ENCODE measurements at regions not wholly inside any gene's neighbourhood (a gene's known extent, or its start where the extent isn't known, plus 50 kb on each side); places are given as distances from the start of the nearest gene placed in this dataset.

GRCh38 chr11:44409558-44410236 is 99.8 kb upstream of the ALX4 start:
- Histone ChIP-seq H3K4me3 (ENCODE audit: low read depth, low read length) (no peak overlapping the region), H3K27me3 (replicated peaks) (peaks cover 8% of the 10 kb centered on the region), H3K36me3 (replicated peaks) (no peaks in the 10 kb centered on the region), H3K27ac (no peak overlapping the region)
- TF ChIP-seq CTCF (IDR thresholded peaks at IDR 0.05; ENCODE audit: low read depth, low read length, missing control alignments) = no peak
- no peak for DNase-seq
- in situ Hi-C loops (cut with HindIII; ENCODE audit: low pct_ligation_motif_present, low sequenced_read_pairs) = no loop called here

- H3K36me3 ChIP-seq (replicated peaks) = no peaks in the 10 kb centered on the region
Observed at GRCh38 chr11:44416776-44417175, 106.8 kb upstream of the ALX4 start.

GRCh38 chr11:44417731-44418455 is 108.0 kb upstream of the ALX4 start:
- peaks cover 4% of the 10 kb centered on the region for H3K27me3 ChIP-seq (replicated peaks)
- no peak overlapping the region for H3K4me3 ChIP-seq (ENCODE audit: low read depth, low read length)
- H3K36me3 ChIP-seq (replicated peaks) = no peaks in the 10 kb centered on the region
- in situ Hi-C loops (cut with HindIII; ENCODE audit: low pct_ligation_motif_present, low sequenced_read_pairs) = no loop called here
- TF ChIP-seq CTCF (IDR thresholded peaks at IDR 0.05; ENCODE audit: low read depth, low read length, missing control alignments) = no peak
- no peak overlapping the region for H3K27ac ChIP-seq
- DNase-seq = no peak

More at GRCh38 chr11:44416776-44417175, 106.8 kb upstream of the ALX4 start:
- no peak for TF ChIP-seq CTCF (IDR thresholded peaks at IDR 0.05; ENCODE audit: low read depth, low read length, missing control alignments)
- in situ Hi-C loops (cut with HindIII; ENCODE audit: low pct_ligation_motif_present, low sequenced_read_pairs) = no loop called here
- peaks cover 5% of the 10 kb centered on the region for H3K27me3 ChIP-seq (replicated peaks)
- H3K27ac ChIP-seq = no peak overlapping the region
- no peak overlapping the region for H3K4me3 ChIP-seq (ENCODE audit: low read depth, low read length)
- DNase-seq = no peak

- DNase-seq = no peak
- Histone ChIP-seq H3K4me3 (ENCODE audit: low read depth, low read length) (no peak overlapping the region), H3K27ac (no peak overlapping the region), H3K36me3 (replicated peaks) (no peaks in the 10 kb centered on the region), H3K27me3 (replicated peaks) (peaks cover 2% of the 10 kb centered on the region)
- in situ Hi-C loops (cut with HindIII; ENCODE audit: low pct_ligation_motif_present, low sequenced_read_pairs) = no loop called here
- TF ChIP-seq CTCF (IDR thresholded peaks at IDR 0.05; ENCODE audit: low read depth, low read length, missing control alignments) = no peak
Observed at GRCh38 chr11:44418456-44418830, 108.5 kb upstream of the ALX4 start.

GRCh38 chr11:44421090-44421675 is 111.2 kb upstream of the ALX4 start:
- Histone ChIP-seq H3K27me3 (replicated peaks) (no peaks in the 10 kb centered on the region), H3K4me3 (ENCODE audit: low read depth, low read length) (no peak overlapping the region), H3K36me3 (replicated peaks) (no peaks in the 10 kb centered on the region), H3K27ac (no peak overlapping the region)
- DNase-seq = no peak
- in situ Hi-C loops (cut with HindIII; ENCODE audit: low pct_ligation_motif_present, low sequenced_read_pairs) = no loop called here
- TF ChIP-seq CTCF (IDR thresholded peaks at IDR 0.05; ENCODE audit: low read depth, low read length, missing control alignments) = no peak
